ENCODE measurements at regions not wholly inside any gene's neighbourhood (a gene's known extent, or its start where the extent isn't known, plus 50 kb on each side); places are given as distances from the start of the nearest gene placed in this dataset.

- peaks cover 16% of the 10 kb centered on the region for H3K4me1 Mint-ChIP-seq
- 86 to 92% methylated on average over 1 to 3 of the region's 3 CpGs for WGBS, 2 experiments (ENCODE audit: insufficient coverage in 1 of 2, insufficient read length in 1 of 2)
- H3K9me3 Mint-ChIP-seq: no peaks in the 10 kb centered on the region
- H3K4me3 Mint-ChIP-seq: no peak overlapping the region
- peaks cover 4% of the 10 kb centered on the region for H3K27me3 Mint-ChIP-seq (ENCODE audit: insufficient read depth)
- TF ChIP-seq, protein P1, sequence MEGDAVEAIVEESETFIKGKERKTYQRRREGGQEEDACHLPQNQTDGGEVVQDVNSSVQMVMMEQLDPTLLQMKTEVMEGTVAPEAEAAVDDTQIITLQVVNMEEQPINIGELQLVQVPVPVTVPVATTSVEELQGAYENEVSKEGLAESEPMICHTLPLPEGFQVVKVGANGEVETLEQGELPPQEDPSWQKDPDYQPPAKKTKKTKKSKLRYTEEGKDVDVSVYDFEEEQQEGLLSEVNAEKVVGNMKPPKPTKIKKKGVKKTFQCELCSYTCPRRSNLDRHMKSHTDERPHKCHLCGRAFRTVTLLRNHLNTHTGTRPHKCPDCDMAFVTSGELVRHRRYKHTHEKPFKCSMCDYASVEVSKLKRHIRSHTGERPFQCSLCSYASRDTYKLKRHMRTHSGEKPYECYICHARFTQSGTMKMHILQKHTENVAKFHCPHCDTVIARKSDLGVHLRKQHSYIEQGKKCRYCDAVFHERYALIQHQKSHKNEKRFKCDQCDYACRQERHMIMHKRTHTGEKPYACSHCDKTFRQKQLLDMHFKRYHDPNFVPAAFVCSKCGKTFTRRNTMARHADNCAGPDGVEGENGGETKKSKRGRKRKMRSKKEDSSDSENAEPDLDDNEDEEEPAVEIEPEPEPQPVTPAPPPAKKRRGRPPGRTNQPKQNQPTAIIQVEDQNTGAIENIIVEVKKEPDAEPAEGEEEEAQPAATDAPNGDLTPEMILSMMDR (conservative IDR thresholded peaks at IDR 0.05): no peak
- Histone ChIP-seq H3K4me1 (ENCODE audit: control insufficient read depth, insufficient read depth, low read length) (no peaks in the 10 kb centered on the region), H3K27me3 (ENCODE audit: control insufficient read depth, insufficient read depth, low read length, poor library complexity, severe bottlenecking) (no peaks in the 10 kb centered on the region), H3K9ac (ENCODE audit: extremely low read depth, low read length, poor library complexity, severe bottlenecking) (no peak overlapping the region), H3K27ac (ENCODE audit: low read depth, low read length) (no peak overlapping the region), H3K36me3 (ENCODE audit: control insufficient read depth, insufficient read depth, low read length) (no peaks in the 10 kb centered on the region), H3K9me3 (ENCODE audit: control insufficient read depth, low read length) (no peaks in the 10 kb centered on the region), H3K4me3 (ENCODE audit: low read length) (no peak overlapping the region)
- H3K36me3 Mint-ChIP-seq (ENCODE audit: low read depth): no peaks in the 10 kb centered on the region
- H3K27ac Mint-ChIP-seq: no peak overlapping the region
- peak; percentile 25 for DNase-seq
These were observed 449.1 kb downstream of the PTPRU start for GRCh38 chr1:29685387-29685786.

DNA sequence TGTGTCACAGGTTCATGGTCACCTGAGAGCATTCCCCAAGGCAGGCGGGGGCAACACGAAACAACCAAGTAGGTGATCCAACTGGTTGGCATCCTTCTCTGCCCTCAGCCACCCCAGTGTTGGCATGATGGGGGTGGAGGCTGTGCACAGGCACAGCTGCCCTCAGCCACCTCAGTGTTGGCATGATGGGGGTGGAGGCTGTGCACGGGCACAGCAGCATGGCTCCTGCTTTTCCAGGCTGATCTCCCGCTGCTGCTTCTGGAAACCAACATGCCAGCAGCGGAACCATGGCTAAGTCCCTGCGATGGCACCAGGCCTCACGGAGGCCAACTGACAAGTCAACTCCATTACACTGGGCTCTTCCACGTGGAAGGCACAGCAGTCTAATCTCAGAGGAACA lies 447.8 kb downstream of the PTPRU start:
- peak; percentile 20 for DNase-seq
- WGBS, 2 experiments (ENCODE audit: insufficient coverage in 1 of 2, insufficient read length in 1 of 2): 90 to 93% methylated on average over 7 to 8 of the region's 8 CpGs
- Mint-ChIP-seq H3K27ac (no peak overlapping the region), H3K9me3 (peaks cover 6% of the 10 kb centered on the region), H3K4me1 (peaks cover 16% of the 10 kb centered on the region), H3K4me3 (no peak overlapping the region), H3K27me3 (ENCODE audit: insufficient read depth) (peaks cover 2% of the 10 kb centered on the region), H3K36me3 (ENCODE audit: low read depth) (no peaks in the 10 kb centered on the region)
- H3K4me3 ChIP-seq (ENCODE audit: low read length): no peak overlapping the region
- H3K9me3 ChIP-seq (ENCODE audit: control insufficient read depth, low read length): no peaks in the 10 kb centered on the region
- H3K4me1 ChIP-seq (ENCODE audit: control insufficient read depth, insufficient read depth, low read length): no peaks in the 10 kb centered on the region
- no peak overlapping the region for H3K27ac ChIP-seq (ENCODE audit: low read depth, low read length)
- no peaks in the 10 kb centered on the region for H3K36me3 ChIP-seq (ENCODE audit: control insufficient read depth, insufficient read depth, low read length)
- TF ChIP-seq, protein P1 (conservative IDR thresholded peaks at IDR 0.05): no peak
- H3K9ac ChIP-seq (ENCODE audit: extremely low read depth, low read length, poor library complexity, severe bottlenecking): no peak overlapping the region
- H3K27me3 ChIP-seq (ENCODE audit: control insufficient read depth, insufficient read depth, low read length, poor library complexity, severe bottlenecking): no peaks in the 10 kb centered on the region

GRCh38 chr1:29683472-29683871 lies 447.1 kb downstream of the PTPRU start:
- peaks cover 15% of the 10 kb centered on the region for H3K4me1 Mint-ChIP-seq
- H3K27me3 Mint-ChIP-seq (ENCODE audit: insufficient read depth): peaks cover 2% of the 10 kb centered on the region
- H3K9me3 Mint-ChIP-seq: peaks cover 6% of the 10 kb centered on the region
- H3K4me3 Mint-ChIP-seq: no peak overlapping the region
- Histone ChIP-seq H3K4me3 (ENCODE audit: low read length) (no peak overlapping the region), H3K36me3 (ENCODE audit: control insufficient read depth, insufficient read depth, low read length) (no peaks in the 10 kb centered on the region), H3K9me3 (ENCODE audit: control insufficient read depth, low read length) (no peaks in the 10 kb centered on the region), H3K27ac (ENCODE audit: low read depth, low read length) (no peak overlapping the region), H3K4me1 (ENCODE audit: control insufficient read depth, insufficient read depth, low read length) (no peaks in the 10 kb centered on the region), H3K9ac (ENCODE audit: extremely low read depth, low read length, poor library complexity, severe bottlenecking) (no peak overlapping the region), H3K27me3 (ENCODE audit: control insufficient read depth, insufficient read depth, low read length, poor library complexity, severe bottlenecking) (no peaks in the 10 kb centered on the region)
- H3K36me3 Mint-ChIP-seq (ENCODE audit: low read depth): no peaks in the 10 kb centered on the region
- 94 to 98% methylated on average over 5 of the region's 5 CpGs for WGBS, 2 experiments (ENCODE audit: insufficient coverage in 1 of 2, insufficient read length in 1 of 2)
- peak; percentile 23 for DNase-seq
- TF ChIP-seq, protein P1 (conservative IDR thresholded peaks at IDR 0.05): no peak
- no peak overlapping the region for H3K27ac Mint-ChIP-seq

All from endodermal cell (in vitro differentiated cells).